H9 (cell line): ENCODE measurements at regions not wholly inside any gene's neighbourhood (a gene's known extent, or its start where the extent isn't known, plus 50 kb on each side); places are given as distances from the start of the nearest gene placed in this dataset.
"Not testable (repeated sequence)": the region's sequence is repeated elsewhere in the genome, so short reads cannot be mapped to it uniquely, and the experiment has no call there.

Experiments used
- DNase-seq: peaks from one replicate; pipeline ENCODE4 v3.0.0-alpha.2; 2017
- H2AFZ ChIP-seq: one replicate; pipeline ENCODE4 v1.6.1; 2013; ENCODE audit warnings: mild to moderate bottlenecking, low read length, control low read depth, moderate library complexity
- H2AK5ac ChIP-seq: 2 replicates; pipeline ENCODE4 v1.6.1; 2013; ENCODE audit warnings: low read length, control low read depth, mixed read lengths; ENCODE audit not compliant: insufficient read length
- H2BK120ac ChIP-seq: one replicate; pipeline ENCODE4 v1.6.1; 2013; ENCODE audit warnings: low read depth, mild to moderate bottlenecking, low read length, control low read depth, inconsistent platforms; ENCODE audit not compliant: poor library complexity, severe bottlenecking
- H2BK12ac ChIP-seq: 2 replicates; pipeline ENCODE4 v1.6.1; 2013; ENCODE audit warnings: low read length, control low read depth, mixed read lengths, low read depth; ENCODE audit not compliant: insufficient read length
- H2BK15ac ChIP-seq: 2 replicates; pipeline ENCODE4 v1.6.1; 2013; ENCODE audit warnings: low read depth, low read length, control low read depth
- H2BK20ac ChIP-seq: one replicate; pipeline ENCODE4 v1.6.1; 2013; ENCODE audit warnings: low read depth, mild to moderate bottlenecking, low read length, control low read depth, inconsistent platforms; ENCODE audit not compliant: poor library complexity, severe bottlenecking
- H2BK5ac ChIP-seq: 2 replicates; pipeline ENCODE4 v1.6.1; 2013; ENCODE audit warnings: low read length, control low read depth, mixed read lengths; ENCODE audit not compliant: insufficient read length
- H3K14ac ChIP-seq: 2 replicates; pipeline ENCODE4 v1.6.1; 2013; ENCODE audit warnings: low read length, control low read depth; ENCODE audit not compliant: insufficient read depth
- H3K18ac ChIP-seq: 2 replicates; pipeline ENCODE4 v1.6.1; 2013; ENCODE audit warnings: low read depth, mild to moderate bottlenecking, mixed read lengths, low read length, control low read depth; ENCODE audit not compliant: insufficient read length
- H3K23ac ChIP-seq: 2 replicates; pipeline ENCODE4 v1.6.1; 2013; ENCODE audit warnings: low read length, control low read depth, mixed read lengths, low read depth; ENCODE audit not compliant: insufficient read length
- H3K23me2 ChIP-seq: 2 replicates; pipeline ENCODE4 v1.6.1; 2013; ENCODE audit warnings: low read depth, mild to moderate bottlenecking, mixed read lengths, low read length, control low read depth; ENCODE audit not compliant: insufficient read length, poor library complexity, severe bottlenecking
- H3K27ac ChIP-seq: 2 replicates; pipeline ENCODE4 v1.5.1; 2013; ENCODE audit warnings: low read length, control low read depth, mixed read lengths, low read depth; ENCODE audit not compliant: insufficient read length
- H3K27me3 ChIP-seq: 2 replicates; pipeline ENCODE4 v1.6.1; 2013; ENCODE audit warnings: low read length, control low read depth, inconsistent platforms; ENCODE audit not compliant: insufficient read depth
- H3K4ac ChIP-seq: 2 replicates; pipeline ENCODE4 v1.6.1; 2013; ENCODE audit warnings: low read depth, mild to moderate bottlenecking, control low read depth, inconsistent platforms, low read length, moderate library complexity
- H3K4me1 ChIP-seq: 2 replicates; pipeline ENCODE4 v1.6.1; 2013; ENCODE audit warnings: low read length, control low read depth, inconsistent platforms; ENCODE audit not compliant: insufficient read depth
- H3K4me2 ChIP-seq: 2 replicates; pipeline ENCODE4 v1.6.1; 2013; ENCODE audit warnings: low read length, control low read depth, mixed read lengths; ENCODE audit not compliant: insufficient read length, insufficient read depth
- H3K56ac ChIP-seq: 2 replicates; pipeline ENCODE4 v1.6.1; 2013; ENCODE audit warnings: low read depth, mild to moderate bottlenecking, mixed read lengths, low read length, control low read depth; ENCODE audit not compliant: insufficient read length
- H3K79me1 ChIP-seq: 2 replicates; pipeline ENCODE4 v1.6.1; 2013; ENCODE audit warnings: low read depth, mild to moderate bottlenecking, moderate library complexity, low read length, control low read depth, inconsistent platforms; ENCODE audit not compliant: insufficient read depth, poor library complexity, severe bottlenecking
- H3K79me2 ChIP-seq: 2 replicates; pipeline ENCODE4 v1.6.1; 2013; ENCODE audit warnings: low read length, control low read depth, inconsistent platforms; ENCODE audit not compliant: insufficient read depth
- H3K9ac ChIP-seq: 2 replicates; pipeline ENCODE4 v1.6.1; 2013; ENCODE audit warnings: low read length, control low read depth, mixed read lengths; ENCODE audit not compliant: insufficient read length; ENCODE audit errors: extremely low read depth
- H3K9me3 ChIP-seq: one replicate; pipeline ENCODE4 v1.6.1; 2013; ENCODE audit warnings: low read depth, low read length, inconsistent platforms; ENCODE audit not compliant: control insufficient read depth
- H3T11ph ChIP-seq: one replicate; pipeline ENCODE4 v1.6.1; 2013; ENCODE audit warnings: mild to moderate bottlenecking, low read length, control low read depth, inconsistent platforms
- H4K20me1 ChIP-seq: one replicate; pipeline ENCODE4 v1.6.1; 2013; ENCODE audit not compliant: control insufficient read depth, insufficient read length, insufficient read depth
- H4K5ac ChIP-seq: 2 replicates; pipeline ENCODE4 v1.6.1; 2013; ENCODE audit warnings: low read depth, mild to moderate bottlenecking, mixed read lengths, low read length, control low read depth; ENCODE audit not compliant: insufficient read length
- H4K8ac ChIP-seq: replicated peaks from 2 replicates; pipeline ENCODE4 v1.6.1; 2013; ENCODE audit warnings: low read length, control low read depth, mixed read lengths, low read depth; ENCODE audit not compliant: insufficient read length
- H4K91ac ChIP-seq: 2 replicates; pipeline ENCODE4 v1.6.1; 2013; ENCODE audit warnings: low read depth, mild to moderate bottlenecking, moderate library complexity, mixed read lengths, low read length, control low read depth; ENCODE audit not compliant: insufficient read length
- H3K27ac Mint-ChIP-seq, 3 experiments: 2 replicates in 2 of 3; 3 replicates in 1 of 3; pipeline ENCODE4 v1.8.0; 2020 to 2021; ENCODE audit warnings: mixed read lengths in 3 of 3, mild to moderate bottlenecking in 1 of 3, moderate library complexity in 1 of 3
- H3K27me3 Mint-ChIP-seq: 2 replicates; pipeline ENCODE4 v1.8.0; 2021; ENCODE audit warnings: low read depth, mild to moderate bottlenecking, moderate library complexity, mixed read lengths
- H3K36me3 Mint-ChIP-seq, 3 experiments: 2 replicates in 2 of 3; 3 replicates in 1 of 3; pipeline ENCODE4 v1.8.0; 2020 to 2021; ENCODE audit warnings: low read depth in 3 of 3, mixed read lengths in 3 of 3; ENCODE audit not compliant: insufficient read depth in 1 of 3
- H3K4me1 Mint-ChIP-seq, 2 experiments: 2 replicates each; pipeline ENCODE4 v1.8.0; 2020; ENCODE audit warnings: mixed read lengths in 2 of 2
- H3K4me3 Mint-ChIP-seq, 2 experiments: 2 replicates in 1 of 2; 3 replicates in 1 of 2; pipeline ENCODE4 v1.8.0; 2020 to 2021; ENCODE audit warnings: mild to moderate bottlenecking in 2 of 2, mixed read lengths in 2 of 2, moderate library complexity in 1 of 2
- H3K9me3 Mint-ChIP-seq, 2 experiments: 2 replicates in 1 of 2; 3 replicates in 1 of 2; pipeline ENCODE4 v1.8.0; 2020; ENCODE audit warnings: mild to moderate bottlenecking in 2 of 2, mixed read lengths in 2 of 2, moderate library complexity in 1 of 2
- WGBS: extraction: QIAGEN DNeasy Blood & Tissue Kit; methylation state at CpG from one replicate; pipeline ENCODE4 v1.1.7; 2013; ENCODE audit warnings: missing lambda C conversion rate, low lambda C conversion rate, mixed read lengths; ENCODE audit not compliant: insufficient read length; ENCODE audit errors: extremely low coverage; 5-methylcytosine and 5-hydroxymethylcytosine counted together
- TF ChIP-seq, protein P1 (sequence below): fragments of 200-600 bp; sonication (generic); conservative IDR thresholded peaks from 3 replicates; pipeline ENCODE4 v1.8.0; 2021; ENCODE audit warnings: antibody characterized with exemption, mild to moderate bottlenecking

DNA sequence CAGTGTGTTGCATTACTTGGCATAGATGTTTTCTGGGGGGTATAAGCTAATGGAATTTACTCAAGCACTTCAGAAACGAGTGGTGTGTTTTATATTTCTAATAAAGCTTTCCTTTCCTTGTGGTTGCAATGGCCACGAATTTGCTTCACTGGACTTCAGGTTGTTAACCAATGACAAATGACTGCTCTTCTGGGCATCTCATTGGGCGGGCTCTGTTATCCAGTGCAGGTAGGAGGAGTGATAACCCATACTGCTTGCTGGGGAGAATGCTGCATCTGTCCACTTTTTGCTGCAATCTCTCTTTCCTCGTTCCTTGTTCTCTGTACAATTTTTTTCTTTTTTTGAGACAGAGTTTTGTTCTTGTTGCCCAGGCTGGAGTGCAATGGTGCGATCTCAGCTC, 80.0 kb upstream of the RPH3A start:
- no peak overlapping the region for H3K56ac ChIP-seq
- H3K27me3 ChIP-seq: no peaks in the 10 kb centered on the region
- H2BK20ac ChIP-seq: no peak overlapping the region
- no peak overlapping the region for H2AFZ ChIP-seq
- no peak overlapping the region for H3K4me2 ChIP-seq
- TF ChIP-seq, protein P1, sequence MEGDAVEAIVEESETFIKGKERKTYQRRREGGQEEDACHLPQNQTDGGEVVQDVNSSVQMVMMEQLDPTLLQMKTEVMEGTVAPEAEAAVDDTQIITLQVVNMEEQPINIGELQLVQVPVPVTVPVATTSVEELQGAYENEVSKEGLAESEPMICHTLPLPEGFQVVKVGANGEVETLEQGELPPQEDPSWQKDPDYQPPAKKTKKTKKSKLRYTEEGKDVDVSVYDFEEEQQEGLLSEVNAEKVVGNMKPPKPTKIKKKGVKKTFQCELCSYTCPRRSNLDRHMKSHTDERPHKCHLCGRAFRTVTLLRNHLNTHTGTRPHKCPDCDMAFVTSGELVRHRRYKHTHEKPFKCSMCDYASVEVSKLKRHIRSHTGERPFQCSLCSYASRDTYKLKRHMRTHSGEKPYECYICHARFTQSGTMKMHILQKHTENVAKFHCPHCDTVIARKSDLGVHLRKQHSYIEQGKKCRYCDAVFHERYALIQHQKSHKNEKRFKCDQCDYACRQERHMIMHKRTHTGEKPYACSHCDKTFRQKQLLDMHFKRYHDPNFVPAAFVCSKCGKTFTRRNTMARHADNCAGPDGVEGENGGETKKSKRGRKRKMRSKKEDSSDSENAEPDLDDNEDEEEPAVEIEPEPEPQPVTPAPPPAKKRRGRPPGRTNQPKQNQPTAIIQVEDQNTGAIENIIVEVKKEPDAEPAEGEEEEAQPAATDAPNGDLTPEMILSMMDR: no peak
- no peak overlapping the region for H4K5ac ChIP-seq
- Mint-ChIP-seq H3K4me3 (no peak overlapping the region), H3K36me3 (no peaks in the 10 kb centered on the region), H3K27ac (no peak overlapping the region), H3K4me1 (peaks cover 18 to 21% of the 10 kb centered on the region in 2 experiments), H3K9me3 (no peaks in the 10 kb centered on the region; a peak in 1 of 5 replicates), H3K27me3 (no peaks in the 10 kb centered on the region; the same call in 1 of the 2 replicates)
- no CpG with 5 or more reads among the region's 5 CpGs for WGBS
- no peak for DNase-seq
- H3K27ac ChIP-seq: no peak overlapping the region
- no peak overlapping the region for H3K23ac ChIP-seq
- H2BK5ac ChIP-seq: no peak overlapping the region
- no peak overlapping the region for H3K9ac ChIP-seq
- no peak overlapping the region for H4K8ac ChIP-seq
- H4K20me1 ChIP-seq: no peaks in the 10 kb centered on the region
- no peak overlapping the region for H2BK12ac ChIP-seq
- H3K79me2 ChIP-seq: no peaks in the 10 kb centered on the region
- H3T11ph ChIP-seq: no peak overlapping the region
- H3K4me1 ChIP-seq: no peaks in the 10 kb centered on the region
- H3K79me1 ChIP-seq: no peaks in the 10 kb centered on the region
- no peak overlapping the region for H3K14ac ChIP-seq
- H2AK5ac ChIP-seq: no peak overlapping the region
- no peaks in the 10 kb centered on the region for H3K9me3 ChIP-seq
- H2BK15ac ChIP-seq: no peak overlapping the region
- H3K18ac ChIP-seq: no peak overlapping the region
- no peak overlapping the region for H3K4ac ChIP-seq
- no peak overlapping the region for H4K91ac ChIP-seq
- H3K23me2 ChIP-seq: no peaks in the 10 kb centered on the region
- no peak overlapping the region for H2BK120ac ChIP-seq

DNA sequence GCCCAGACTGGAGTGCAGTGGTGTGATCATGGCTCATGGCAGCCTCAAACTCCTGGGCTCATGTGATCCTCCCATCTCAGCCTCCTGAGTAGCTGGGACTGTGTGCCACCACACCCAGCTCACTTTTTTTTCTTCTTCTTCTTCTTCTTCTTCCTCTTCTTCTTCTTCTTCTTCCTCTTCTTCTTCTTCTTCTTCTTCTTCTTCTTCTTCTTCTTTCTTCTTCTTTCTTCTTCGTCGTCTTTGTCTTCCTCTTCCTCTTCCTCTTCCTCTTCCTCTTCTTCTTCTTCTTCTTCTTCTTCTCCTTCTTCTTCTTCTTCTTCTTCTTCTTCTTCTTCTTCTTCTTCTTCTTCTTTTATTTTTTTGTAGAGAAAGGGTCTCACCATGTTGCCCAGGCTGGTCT, 78.8 kb upstream of the RPH3A start:
- H3K9me3 Mint-ChIP-seq, H3K18ac ChIP-seq, H2BK20ac ChIP-seq, H3K27me3 ChIP-seq, H4K20me1 ChIP-seq, H2BK12ac ChIP-seq, DNase-seq, H3K23ac ChIP-seq, H4K91ac ChIP-seq, H3K9ac ChIP-seq, H3K4me2 ChIP-seq, H3K36me3 Mint-ChIP-seq, H3K4me1 ChIP-seq, H3K9me3 ChIP-seq, H3T11ph ChIP-seq, H3K4ac ChIP-seq, H2BK120ac ChIP-seq, H3K27me3 Mint-ChIP-seq, H3K23me2 ChIP-seq, H3K56ac ChIP-seq, H4K8ac ChIP-seq, H3K14ac ChIP-seq, H2AK5ac ChIP-seq, H2BK5ac ChIP-seq, H2BK15ac ChIP-seq, H3K27ac Mint-ChIP-seq, H3K79me1 ChIP-seq, H3K4me3 Mint-ChIP-seq, H3K79me2 ChIP-seq, H3K27ac ChIP-seq, H4K5ac ChIP-seq, H2AFZ ChIP-seq: not testable (repeated sequence)
- peaks cover 18 to 21% of the 10 kb centered on the region in 2 experiments for H3K4me1 Mint-ChIP-seq
- no CpG with 5 or more reads among the region's 2 CpGs for WGBS
